GM12892 (cell line): ENCODE measurements at regions not wholly inside any gene's neighbourhood (a gene's known extent, or its start where the extent isn't known, plus 50 kb on each side); places are given as distances from the start of the nearest gene placed in this dataset.

Experiments used
- POLR2A ChIP-seq: IDR thresholded peaks from 2 replicates; pipeline ENCODE4 v1.6.1; 2011; ENCODE audit warnings: low read depth, low read length, control low read depth
- POLR2AphosphoS5 ChIP-seq: IDR thresholded peaks from 2 replicates; pipeline ENCODE4 v1.6.1; 2011; ENCODE audit warnings: low read depth, low read length, control low read depth

DNA sequence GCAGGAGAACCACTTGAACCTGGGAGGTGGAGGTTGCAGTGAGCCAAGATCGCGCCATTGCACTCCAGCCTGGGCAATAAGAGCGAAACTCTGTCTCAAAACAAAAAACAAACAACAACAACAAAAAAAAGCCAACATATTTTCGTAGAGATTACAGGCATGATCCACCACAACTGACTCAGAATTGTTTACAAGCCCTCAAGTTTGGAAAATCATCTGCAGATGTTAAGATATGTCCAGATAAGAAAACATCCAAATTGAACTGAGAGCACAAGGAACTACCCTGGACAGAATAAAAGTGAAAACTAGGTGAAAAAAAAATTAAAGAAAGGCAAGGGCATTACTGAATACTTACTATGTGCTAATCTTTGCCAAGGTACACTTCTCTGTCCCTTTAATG, 89.8 kb upstream of the WLS start:
- TF ChIP-seq POLR2A (no peak), POLR2AphosphoS5 (no peak)
